ENCODE measurements at regions not wholly inside any gene's neighbourhood (a gene's known extent, or its start where the extent isn't known, plus 50 kb on each side); places are given as distances from the start of the nearest gene placed in this dataset.
"Not testable (repeated sequence)": the region's sequence is repeated elsewhere in the genome, so short reads cannot be mapped to it uniquely, and the experiment has no call there.

GRCh38 chr21:35195232-35195631 is 146.1 kb upstream of the RUNX1 start:
- TF ChIP-seq POLR2A (IDR thresholded peaks at IDR 0.05) (no peak), CTCF (IDR thresholded peaks at IDR 0.05) (no peak)

GRCh38 chr21:35191754-35192153 is 142.7 kb upstream of the RUNX1 start:
- H3K27ac ChIP-seq = no peak overlapping the region
- intact Hi-C loops (cut with DNase I) = no loop called here

More at GRCh38 chr21:35195232-35195631, 146.1 kb upstream of the RUNX1 start:
- Histone ChIP-seq H3K4me1 (no peaks in the 10 kb centered on the region), H3K9me3 (no peaks in the 10 kb centered on the region), H3K4me3 (replicated peaks in 1 of 3) (no peak overlapping the region), H3K27ac (no peak overlapping the region), H3K27me3 (no peaks in the 10 kb centered on the region), H3K36me3 (no peaks in the 10 kb centered on the region)
- DNase-seq = no peak
- intact Hi-C loops (cut with DNase I) = no loop called here
- WGBS, 2 donors = 81 to 100% methylated on average over 1 of the region's 1 CpG

GRCh38 chr21:35191128-35191527 is 142.0 kb upstream of the RUNX1 start:
- no peak overlapping the region for H3K27ac ChIP-seq
- 76 to 87% methylated on average over 6 of the region's 6 CpGs for WGBS, 2 donors
- H3K4me1 ChIP-seq = no peaks in the 10 kb centered on the region
- H3K36me3 ChIP-seq = no peaks in the 10 kb centered on the region
- intact Hi-C loops (cut with DNase I) = no loop called here
- no peak for DNase-seq
- H3K4me3 ChIP-seq (replicated peaks in 1 of 3) = no peak overlapping the region
- TF ChIP-seq POLR2A (IDR thresholded peaks at IDR 0.05) = no peak
- TF ChIP-seq CTCF (IDR thresholded peaks at IDR 0.05) = no peak
- no peaks in the 10 kb centered on the region for H3K9me3 ChIP-seq
- H3K27me3 ChIP-seq = no peaks in the 10 kb centered on the region

More at GRCh38 chr21:35191754-35192153, 142.7 kb upstream of the RUNX1 start:
- TF ChIP-seq CTCF (IDR thresholded peaks at IDR 0.05) = no peak
- no peak for TF ChIP-seq POLR2A (IDR thresholded peaks at IDR 0.05)
- Histone ChIP-seq H3K4me3 (replicated peaks in 1 of 3) (no peak overlapping the region), H3K36me3 (no peaks in the 10 kb centered on the region), H3K4me1 (no peaks in the 10 kb centered on the region), H3K9me3 (no peaks in the 10 kb centered on the region), H3K27me3 (no peaks in the 10 kb centered on the region)
- DNase-seq = no peak

- H3K36me3 ChIP-seq = no peaks in the 10 kb centered on the region
- H3K4me3 ChIP-seq (replicated peaks in 1 of 3) = no peak overlapping the region
- 72 to 81% methylated on average over 5 of the region's 5 CpGs for WGBS, 2 donors
- H3K27me3 ChIP-seq = no peaks in the 10 kb centered on the region
- no peak for TF ChIP-seq POLR2A (IDR thresholded peaks at IDR 0.05)
- TF ChIP-seq CTCF (IDR thresholded peaks at IDR 0.05) = no peak
- intact Hi-C loops (cut with DNase I) = no loop called here
- H3K27ac ChIP-seq = no peak overlapping the region
- DNase-seq = no peak
- no peaks in the 10 kb centered on the region for H3K4me1 ChIP-seq
- no peaks in the 10 kb centered on the region for H3K9me3 ChIP-seq
These were observed 141.1 kb upstream of the RUNX1 start for GRCh38 chr21:35190201-35190701.

GRCh38 chr21:35189077-35189863 is 140.2 kb upstream of the RUNX1 start:
- no peaks in the 10 kb centered on the region for H3K9me3 ChIP-seq
- no peaks in the 10 kb centered on the region for H3K4me1 ChIP-seq
- no peak overlapping the region for H3K27ac ChIP-seq
- intact Hi-C loops (cut with DNase I) = no loop called here
- no peaks in the 10 kb centered on the region for H3K27me3 ChIP-seq
- 62 to 68% methylated on average over 8 of the region's 8 CpGs for WGBS, 2 donors
- H3K36me3 ChIP-seq = no peaks in the 10 kb centered on the region
- DNase-seq = no peak
- TF ChIP-seq CTCF (IDR thresholded peaks at IDR 0.05) (no peak), POLR2A (IDR thresholded peaks at IDR 0.05) (no peak)
- H3K4me3 ChIP-seq (replicated peaks in 1 of 3) = no peak overlapping the region

GRCh38 chr21:35183389-35183788 is 134.3 kb upstream of the RUNX1 start:
- H3K9me3 ChIP-seq; H3K4me3 ChIP-seq (replicated peaks in 1 of 3); intact Hi-C loops (cut with DNase I); H3K27ac ChIP-seq; DNase-seq; H3K27me3 ChIP-seq; H3K36me3 ChIP-seq; H3K4me1 ChIP-seq: not testable (repeated sequence)
- 84 to 85% methylated on average over 2 of the region's 2 CpGs for WGBS, 2 donors

All from thyroid gland (tissue), 4 donors.